Activated T-cell treated with anti-CD3 and anti-CD28 coated beads, Interleukin-2, amount 50 U/mL, for 24 hours (primary cell): ENCODE measurements at regions not wholly inside any gene's neighbourhood (a gene's known extent, or its start where the extent isn't known, plus 50 kb on each side); places are given as distances from the start of the nearest gene placed in this dataset.

ENCODE experiments used
- DNase-seq: peaks from one replicate; pipeline ENCODE4 v3.0.0-alpha.2; 2020
- H3K27ac Mint-ChIP-seq: 2 replicates; pipeline ENCODE4 v1.8.0; 2020; ENCODE audit warnings: mild to moderate bottlenecking, mixed read lengths
- H3K27me3 Mint-ChIP-seq: 2 replicates; pipeline ENCODE4 v1.8.0; 2020; ENCODE audit warnings: mixed read lengths
- H3K36me3 Mint-ChIP-seq: 2 replicates; pipeline ENCODE4 v1.8.0; 2020; ENCODE audit warnings: low read depth, mixed read lengths
- H3K4me1 Mint-ChIP-seq: 2 replicates; pipeline ENCODE4 v1.8.0; 2020; ENCODE audit warnings: low read depth, mixed read lengths
- H3K4me3 Mint-ChIP-seq: 2 replicates; pipeline ENCODE4 v1.8.0; 2020; ENCODE audit warnings: mild to moderate bottlenecking, moderate library complexity, mixed read lengths
- H3K9me3 Mint-ChIP-seq: 2 replicates; pipeline ENCODE4 v1.8.0; 2020; ENCODE audit warnings: mixed read lengths

GRCh38 chr7:7122701-7123281 is 59.6 kb upstream of the C1GALT1 start:
- H3K4me1 Mint-ChIP-seq: peaks cover 2% of the 10 kb centered on the region
- no peak for DNase-seq

DNA sequence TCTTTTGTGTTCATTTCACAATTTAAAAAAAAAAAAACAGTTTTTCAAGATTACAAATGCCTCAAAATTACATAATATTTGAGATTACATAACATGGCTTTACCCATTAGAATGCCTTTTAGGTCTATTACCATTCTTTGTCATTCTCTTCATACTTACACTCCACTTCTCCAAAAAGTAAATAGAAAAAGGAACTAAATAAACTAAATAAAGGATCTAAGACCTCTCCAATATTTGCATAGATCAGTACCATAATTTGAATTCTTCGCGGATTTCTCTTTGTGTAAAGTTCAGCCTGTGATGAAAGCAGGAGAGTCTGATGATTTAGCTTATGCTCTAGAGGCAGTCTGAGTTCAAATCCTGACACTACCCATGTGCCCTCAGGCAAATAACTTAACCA is 56.4 kb upstream of the C1GALT1 start:
- Mint-ChIP-seq H3K36me3 (no peaks in the 10 kb centered on the region), H3K4me3 (no peak overlapping the region), H3K9me3 (no peaks in the 10 kb centered on the region), H3K27me3 (no peaks in the 10 kb centered on the region), H3K4me1 (no peaks in the 10 kb centered on the region), H3K27ac (no peak overlapping the region)
- DNase-seq: no peak

More at GRCh38 chr7:7122701-7123281, 59.6 kb upstream of the C1GALT1 start:
- Mint-ChIP-seq H3K36me3 (no peaks in the 10 kb centered on the region), H3K27ac (no peak overlapping the region), H3K4me3 (no peak overlapping the region), H3K27me3 (no peaks in the 10 kb centered on the region), H3K9me3 (no peaks in the 10 kb centered on the region)

GRCh38 chr7:7127773-7128172 is 54.6 kb upstream of the C1GALT1 start:
- Mint-ChIP-seq H3K4me3 (no peak overlapping the region), H3K9me3 (no peaks in the 10 kb centered on the region), H3K36me3 (no peaks in the 10 kb centered on the region), H3K27ac (no peak overlapping the region), H3K4me1 (peaks cover 3% of the 10 kb centered on the region), H3K27me3 (no peaks in the 10 kb centered on the region)
- no peak for DNase-seq

DNA sequence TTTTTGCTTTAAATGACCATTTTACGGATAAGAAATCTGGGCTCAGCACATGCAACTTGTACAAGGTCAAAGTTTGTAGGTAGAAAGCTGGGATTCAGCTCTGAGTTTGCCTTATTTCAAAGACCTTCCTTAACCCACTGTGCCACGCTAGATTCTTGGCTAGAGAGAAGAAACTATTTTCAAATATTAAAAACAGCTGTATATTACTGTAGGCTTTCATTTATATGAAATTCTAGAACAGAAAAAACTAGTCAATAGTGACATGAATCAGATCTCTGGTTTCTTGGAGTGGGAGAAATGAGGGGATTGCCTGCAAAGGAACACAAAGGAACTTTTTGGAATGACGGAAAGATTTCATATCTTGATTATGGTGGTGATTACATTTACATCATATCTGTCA is 53.0 kb upstream of the C1GALT1 start:
- no peak overlapping the region for H3K27ac Mint-ChIP-seq
- no peaks in the 10 kb centered on the region for H3K27me3 Mint-ChIP-seq

GRCh38 chr7:7131273-7131672 is 51.1 kb upstream of the C1GALT1 start:
- no peak overlapping the region for H3K4me3 Mint-ChIP-seq
- H3K36me3 Mint-ChIP-seq: no peaks in the 10 kb centered on the region
- no peaks in the 10 kb centered on the region for H3K27me3 Mint-ChIP-seq
- peaks cover 2% of the 10 kb centered on the region for H3K9me3 Mint-ChIP-seq
- H3K27ac Mint-ChIP-seq: no peak overlapping the region
- no peak for DNase-seq
- H3K4me1 Mint-ChIP-seq: peaks cover 7% of the 10 kb centered on the region

More for the DNA sequence above, 53.0 kb upstream of the C1GALT1 start:
- H3K36me3 Mint-ChIP-seq: no peaks in the 10 kb centered on the region
- DNase-seq: no peak
- H3K4me3 Mint-ChIP-seq: no peak overlapping the region
- no peaks in the 10 kb centered on the region for H3K9me3 Mint-ChIP-seq
- peaks cover 3% of the 10 kb centered on the region for H3K4me1 Mint-ChIP-seq
